SK-N-MC (cell line): ENCODE measurements at regions not wholly inside any gene's neighbourhood (a gene's known extent, or its start where the extent isn't known, plus 50 kb on each side); places are given as distances from the start of the nearest gene placed in this dataset.

Experiments
- EZH2 ChIP-seq: fragments of 200-600 bp; sonication (generic); IDR thresholded peaks from one replicate; pipeline ENCODE4 v1.6.1; 2017; ENCODE audit warnings: antibody characterized with exemption
- FOXP2 ChIP-seq: optimal IDR thresholded peaks from 2 replicates; pipeline ENCODE3; 2011; ENCODE audit warnings: mild to moderate bottlenecking, moderate library complexity; ENCODE audit not compliant: insufficient read depth; ENCODE audit errors: extremely low read length, control extremely low read depth
- POLR2AphosphoS5 ChIP-seq: IDR thresholded peaks from 2 replicates; pipeline ENCODE4 v1.6.1; 2012; ENCODE audit warnings: mild to moderate bottlenecking, low read depth, low read length, borderline replicate concordance

DNA sequence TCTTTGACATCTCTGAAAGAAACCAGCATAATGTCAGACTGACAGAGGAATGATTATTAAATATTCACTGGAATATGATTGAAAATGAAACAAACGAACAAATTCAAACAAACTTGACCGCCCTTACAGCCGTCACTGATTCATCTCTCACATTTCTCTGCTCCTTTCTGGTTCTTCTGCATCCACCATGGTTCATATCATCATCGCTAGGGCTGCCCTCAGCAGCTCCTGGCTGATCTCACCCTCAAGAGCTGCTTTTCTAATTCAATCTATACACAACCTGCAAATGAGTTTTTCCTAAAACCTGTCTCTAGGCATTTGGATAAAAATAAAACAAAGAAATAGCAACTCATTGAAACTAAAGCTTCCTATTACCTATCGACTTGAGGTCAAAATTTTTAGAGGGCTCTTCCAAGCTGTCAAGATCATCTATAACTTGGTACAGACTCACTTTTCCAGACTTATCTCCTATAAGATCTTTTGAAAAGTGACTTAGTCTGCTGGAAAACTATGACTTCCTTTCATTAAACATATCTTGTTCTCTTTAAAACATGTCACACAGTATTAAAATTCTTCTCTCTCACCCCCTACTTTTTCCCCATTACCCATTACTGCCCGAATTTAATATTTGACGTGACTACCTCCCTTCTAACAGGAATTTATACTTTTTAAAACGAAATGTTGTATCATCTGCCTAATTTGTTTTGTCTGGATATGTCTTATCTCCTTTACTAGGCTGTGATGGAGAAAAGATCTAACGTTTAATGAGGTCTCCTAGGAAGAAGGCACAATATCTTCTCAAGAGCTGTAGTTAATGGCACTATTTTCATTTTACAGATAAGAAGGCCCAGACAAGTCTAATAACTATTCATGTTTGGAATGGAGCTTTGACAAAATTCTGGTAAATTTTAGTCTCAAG, 71.0 kb upstream of the UNC5C start:
- no peak for TF ChIP-seq EZH2
- no peak for TF ChIP-seq POLR2AphosphoS5
- TF ChIP-seq FOXP2: no peak
